Endothelial cell of umbilical vein (primary cell): ENCODE measurements at regions not wholly inside any gene's neighbourhood (a gene's known extent, or its start where the extent isn't known, plus 50 kb on each side); places are given as distances from the start of the nearest gene placed in this dataset.

ENCODE experiments used
- BruUV-seq: library from RNA; stranded (reverse); fragments of 400-500 nt; replicated peaks from 2 replicates; lab custom pipeline; 2021; lab: Mats Ljungman, UMichigan
- CTCF ChIA-PET: fragments of 300-600, 350-600 bp; sonication (Branson Sonifier 250); formaldehyde crosslinking; loops from one replicate; lab custom pipeline; 2021; ENCODE audit warnings: antibody characterized with exemption, inconsistent platforms; lab: Charles Lee
- POLR2A ChIA-PET: fragments of 300-600, 350-600 bp; sonication (Branson Sonifier 250); formaldehyde crosslinking; loops from one replicate; lab custom pipeline; 2021; ENCODE audit warnings: antibody characterized with exemption, inconsistent platforms; lab: Charles Lee
- DNase-seq: peaks from one replicate; pipeline ENCODE4 v3.0.0-alpha.2; 2011; ENCODE audit warnings: low read depth, low spot score
- FAIRE-seq: peaks from 2 replicates; lab custom pipeline; 2011; peaks lifted over from hg19 to GRCh38; lab: Jason Lieb, UNC
- H2AFZ ChIP-seq: 2 replicates; pipeline ENCODE4 v1.6.0; 2012; ENCODE audit warnings: low read depth, low read length, control low read depth, inconsistent platforms
- H3K27ac ChIP-seq: 2 replicates; pipeline ENCODE4 v1.5.1; 2011; ENCODE audit warnings: low read depth, mild to moderate bottlenecking, control low read depth, low read length, moderate library complexity; ENCODE audit not compliant: insufficient read depth
- H3K27me3 ChIP-seq, 2 experiments: 2 replicates each; pipeline versions ENCODE4 v1.6.0 to v1.6.1; 2011; ENCODE audit warnings: low read length in 2 of 2, mixed read lengths in 1 of 2; ENCODE audit not compliant: control insufficient read depth in 2 of 2, insufficient read depth in 2 of 2
- H3K36me3 ChIP-seq, 2 experiments: 2 replicates in 1 of 2; 3 replicates in 1 of 2; pipeline ENCODE4 v1.5.1; 2011; ENCODE audit warnings: low read length in 2 of 2, mild to moderate bottlenecking in 1 of 2, moderate library complexity in 1 of 2; ENCODE audit not compliant: control insufficient read depth in 2 of 2, insufficient read depth in 2 of 2; ENCODE audit errors: extremely low read depth in 1 of 2
- H3K4me1 ChIP-seq: 3 replicates; pipeline ENCODE4 v1.5.1; 2011; ENCODE audit warnings: mild to moderate bottlenecking, low read length; ENCODE audit not compliant: control insufficient read depth, insufficient read depth; ENCODE audit errors: extremely low read depth
- H3K4me2 ChIP-seq: 2 replicates; pipeline ENCODE4 v1.6.1; 2011; ENCODE audit warnings: low read length, control low read depth, mixed read lengths; ENCODE audit not compliant: insufficient read depth
- H3K4me3 ChIP-seq, 3 experiments: fragments of 200-600 bp in 1 of 3; sonication (generic), shearing (Covaris generic) in 1 of 3; replicated peaks in 1 of 3; 2 replicates each; pipeline ENCODE4 v1.5.1; 2011 to 2016; ENCODE audit warnings: control low read depth in 3 of 3, low read length in 3 of 3, mild to moderate bottlenecking in 2 of 3, inconsistent platforms in 1 of 3, low read depth in 1 of 3, moderate library complexity in 1 of 3; ENCODE audit not compliant: insufficient read depth in 1 of 3
- H3K79me2 ChIP-seq: 2 replicates; pipeline ENCODE4 v1.6.0; 2012; ENCODE audit warnings: low read length, inconsistent platforms; ENCODE audit not compliant: control insufficient read depth, insufficient read depth
- H3K9ac ChIP-seq: replicated peaks from 2 replicates; pipeline ENCODE3; 2011; ENCODE audit warnings: low read length, control low read depth; ENCODE audit not compliant: insufficient read depth; ENCODE audit errors: extremely low read depth
- H3K9me1 ChIP-seq: replicated peaks from 3 replicates; pipeline ENCODE4 v1.6.0; 2011; ENCODE audit warnings: mild to moderate bottlenecking, low read length; ENCODE audit not compliant: control insufficient read depth, insufficient read depth; ENCODE audit errors: extremely low read depth
- H3K9me3 ChIP-seq: replicated peaks from 2 replicates; pipeline ENCODE4 v1.5.1; 2012; ENCODE audit warnings: low read length, inconsistent platforms; ENCODE audit not compliant: control insufficient read depth, insufficient read depth
- H4K20me1 ChIP-seq: replicated peaks from 2 replicates; pipeline ENCODE3; 2011; ENCODE audit warnings: mild to moderate bottlenecking, low read length; ENCODE audit not compliant: control insufficient read depth, insufficient read depth; ENCODE audit errors: extremely low read depth
- EZH2 ChIP-seq: IDR thresholded peaks from 2 replicates; pipeline ENCODE4 v1.6.1; 2012; ENCODE audit warnings: borderline replicate concordance, low read depth, mild to moderate bottlenecking, moderate library complexity, low read length, inconsistent platforms; ENCODE audit not compliant: severe bottlenecking
- FOS ChIP-seq: IDR thresholded peaks from 2 replicates; pipeline ENCODE4 v1.6.1; 2011; ENCODE audit warnings: mild to moderate bottlenecking, low read length, moderate library complexity, borderline replicate concordance; ENCODE audit not compliant: insufficient read depth
- GATA2 ChIP-seq: IDR thresholded peaks from 2 replicates; pipeline ENCODE4 v1.7.0; 2011; ENCODE audit warnings: low read depth, mild to moderate bottlenecking, moderate library complexity, mixed read lengths, low read length; ENCODE audit not compliant: insufficient read length, insufficient read depth
- JUN ChIP-seq: IDR thresholded peaks from 2 replicates; pipeline ENCODE4 v1.6.1; 2011; ENCODE audit warnings: borderline replicate concordance, low read depth; ENCODE audit not compliant: insufficient read length, insufficient read depth
- MAX ChIP-seq: IDR thresholded peaks from 2 replicates; pipeline ENCODE4 v1.6.1; 2011; ENCODE audit not compliant: insufficient read depth, insufficient read length
- MYC ChIP-seq: IDR thresholded peaks from one replicate; pipeline ENCODE4 v1.6.1; 2011; ENCODE audit warnings: mild to moderate bottlenecking, low read depth, low read length
- POLR2A ChIP-seq: IDR thresholded peaks from 2 replicates; pipeline ENCODE4 v1.6.1; 2012; ENCODE audit warnings: low read depth, mild to moderate bottlenecking, control low read depth, low read length
- POLR2AphosphoS5 ChIP-seq: IDR thresholded peaks from 2 replicates; pipeline ENCODE4 v1.6.1; 2012; ENCODE audit warnings: low read depth, mild to moderate bottlenecking, control low read depth, low read length, moderate library complexity; ENCODE audit not compliant: insufficient read depth
- dilution Hi-C: fragments of 300-500 bp; cut with MboI; formaldehyde crosslinking; loops from one replicate; pipeline ENCODE4 v1.15.0; 2019; ENCODE audit warnings: low sequenced_read_pairs; ENCODE audit not compliant: extremely low pct_ligation_motif_present
- intact Hi-C: fragments of 100-400 bp; cut with micrococcal nuclease; formaldehyde crosslinking; loops from one replicate; pipeline ENCODE4 v1.10.0; 2022
- TF ChIP-seq, protein P1 (sequence below), 2 donors: IDR thresholded peaks; 1 replicate in 1 of 2; 2 replicates in 1 of 2; pipeline ENCODE4 v1.5.1; 2011; ENCODE audit warnings: low read length in 2 of 2, mild to moderate bottlenecking in 2 of 2, moderate library complexity in 2 of 2, control low read depth in 1 of 2, inconsistent platforms in 1 of 2, low read depth in 1 of 2; ENCODE audit not compliant: insufficient read depth in 1 of 2; ENCODE audit errors: extremely low read depth in 1 of 2

GRCh38 chr12:84718906-84719305 lies 193.7 kb downstream of the SLC6A15 start:
- Histone ChIP-seq H3K4me1 (no peaks in the 10 kb centered on the region), H2AFZ (no peak overlapping the region), H3K4me3 (no peak overlapping the region), H3K4me2 (no peak overlapping the region), H3K9ac (no peak overlapping the region), H3K27ac (no peak overlapping the region), H3K79me2 (no peaks in the 10 kb centered on the region), H4K20me1 (no peaks in the 10 kb centered on the region), H3K36me3 (no peaks in the 10 kb centered on the region), H3K9me3 (no peaks in the 10 kb centered on the region), H3K9me1 (no peaks in the 10 kb centered on the region), H3K27me3 (no peaks in the 10 kb centered on the region)
- TF ChIP-seq EZH2 (no peak), POLR2AphosphoS5 (no peak), JUN (no peak), MYC (no peak), GATA2 (no peak), MAX (no peak), FOS (no peak), POLR2A (no peak)
- TF ChIP-seq, protein P1, sequence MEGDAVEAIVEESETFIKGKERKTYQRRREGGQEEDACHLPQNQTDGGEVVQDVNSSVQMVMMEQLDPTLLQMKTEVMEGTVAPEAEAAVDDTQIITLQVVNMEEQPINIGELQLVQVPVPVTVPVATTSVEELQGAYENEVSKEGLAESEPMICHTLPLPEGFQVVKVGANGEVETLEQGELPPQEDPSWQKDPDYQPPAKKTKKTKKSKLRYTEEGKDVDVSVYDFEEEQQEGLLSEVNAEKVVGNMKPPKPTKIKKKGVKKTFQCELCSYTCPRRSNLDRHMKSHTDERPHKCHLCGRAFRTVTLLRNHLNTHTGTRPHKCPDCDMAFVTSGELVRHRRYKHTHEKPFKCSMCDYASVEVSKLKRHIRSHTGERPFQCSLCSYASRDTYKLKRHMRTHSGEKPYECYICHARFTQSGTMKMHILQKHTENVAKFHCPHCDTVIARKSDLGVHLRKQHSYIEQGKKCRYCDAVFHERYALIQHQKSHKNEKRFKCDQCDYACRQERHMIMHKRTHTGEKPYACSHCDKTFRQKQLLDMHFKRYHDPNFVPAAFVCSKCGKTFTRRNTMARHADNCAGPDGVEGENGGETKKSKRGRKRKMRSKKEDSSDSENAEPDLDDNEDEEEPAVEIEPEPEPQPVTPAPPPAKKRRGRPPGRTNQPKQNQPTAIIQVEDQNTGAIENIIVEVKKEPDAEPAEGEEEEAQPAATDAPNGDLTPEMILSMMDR (IDR thresholded peaks at IDR 0.05; ENCODE audit: extremely low read depth in 1 of 2, insufficient read depth in 1 of 2, low read depth in 1 of 2, low read length in 2 of 2) = no peak
- no peak for DNase-seq
- FAIRE-seq = no peak
- CTCF ChIA-PET = no interaction called here
- intact Hi-C loops = no loop called here
- BruUV-seq = no TSS peak
- dilution Hi-C loops = no loop called here
- POLR2A ChIA-PET = no interaction called here
